ENCODE measurements at regions not wholly inside any gene's neighbourhood (a gene's known extent, or its start where the extent isn't known, plus 50 kb on each side); places are given as distances from the start of the nearest gene placed in this dataset.

- ChIA-PET POLR2A (no interaction called here), CTCF (interaction anchor here (0.8 to 1.6 kb wide), 2 partner anchors 9 to 1636 kb away, joined by 3 to 4 read pairs; no protein-coding TSS in a partner anchor)
- ATAC-seq (peak; percentile 66), DNase-seq (ENCODE audit: low spot score) (no peak)
- no peak for TF ChIP-seq ZNF232 (CRISPR knock-in tag; IDR thresholded peaks at IDR 0.05)
- TF ChIP-seq ZSCAN18 (CRISPR knock-in tag; IDR thresholded peaks at IDR 0.05), result no peak
- TF ChIP-seq CREM (CRISPR knock-in tag; IDR thresholded peaks at IDR 0.05), result no peak
- TF ChIP-seq USF2 (CRISPR knock-in tag; IDR thresholded peaks at IDR 0.05), result no peak
- no peak for TF ChIP-seq AFF4 (CRISPR knock-in tag; IDR thresholded peaks at IDR 0.05; ENCODE audit: borderline replicate concordance)
- no peak for TF ChIP-seq IRF2 (CRISPR knock-in tag; IDR thresholded peaks at IDR 0.05; ENCODE audit: borderline replicate concordance, low read depth)
- no peak for TF ChIP-seq MXD4 (CRISPR knock-in tag; IDR thresholded peaks at IDR 0.05; ENCODE audit: borderline replicate concordance)
- TF ChIP-seq NR2C2 (CRISPR knock-in tag; IDR thresholded peaks at IDR 0.05), result no peak
- TF ChIP-seq JUN (CRISPR knock-in tag; IDR thresholded peaks at IDR 0.05), result no peak
- no peak for TF ChIP-seq MYBL2 (CRISPR knock-in tag; IDR thresholded peaks at IDR 0.05)
- TF ChIP-seq ZNF263 (CRISPR knock-in tag; IDR thresholded peaks at IDR 0.05; ENCODE audit: low read depth), result no peak
- no peak for TF ChIP-seq RORB (CRISPR knock-in tag; IDR thresholded peaks at IDR 0.05)
- no peak for TF ChIP-seq TCF7 (CRISPR knock-in tag; IDR thresholded peaks at IDR 0.05; ENCODE audit: low read depth)
- TF ChIP-seq JAZF1 (CRISPR knock-in tag; IDR thresholded peaks at IDR 0.05), result no peak
- no peak for TF ChIP-seq AR (CRISPR knock-in tag; IDR thresholded peaks at IDR 0.05)
- TF ChIP-seq SOX15 (CRISPR knock-in tag; IDR thresholded peaks at IDR 0.05), result no peak
- no peak for TF ChIP-seq ZBTB21 (CRISPR knock-in tag; IDR thresholded peaks at IDR 0.05; ENCODE audit: borderline replicate concordance)
- no peak for TF ChIP-seq ZBTB43 (CRISPR knock-in tag; IDR thresholded peaks at IDR 0.05)
- TF ChIP-seq ARID4B (CRISPR knock-in tag; IDR thresholded peaks at IDR 0.05; ENCODE audit: borderline replicate concordance), result no peak
- Mint-ChIP-seq H3K9me3 (peaks cover 12% of the 10 kb centered on the region), H3K27ac (no peak overlapping the region), H3K4me3 (no peak overlapping the region), H3K27me3 (ENCODE audit: low read depth) (no peaks in the 10 kb centered on the region), H3K4me1 (no peaks in the 10 kb centered on the region), H3K36me3 (peaks cover 8% of the 10 kb centered on the region)
Measured at GRCh38 chr11:127268932-127269331, 268.4 kb upstream of the KIRREL3 start.

All from WTC11 (cell line).